Neural progenitor cell (in vitro differentiated cells): ENCODE measurements at regions not wholly inside any gene's neighbourhood (a gene's known extent, or its start where the extent isn't known, plus 50 kb on each side); places are given as distances from the start of the nearest gene placed in this dataset.
"Not testable (repeated sequence)": the region's sequence is repeated elsewhere in the genome, so short reads cannot be mapped to it uniquely, and the experiment has no call there.

Experiments
- DNase-seq: peaks from one replicate; pipeline ENCODE4 v3.0.0-alpha.2; 2016; ENCODE audit warnings: low spot score
- H2AFZ ChIP-seq: fragments of 200-600 bp; sonication (generic); replicated peaks from 2 replicates; pipeline ENCODE4 v1.6.1; 2016; ENCODE audit warnings: antibody characterized with exemption
- H3F3A ChIP-seq: fragments of 200-600 bp; sonication (generic); 2 replicates; pipeline ENCODE4 v1.6.1; 2016; ENCODE audit warnings: antibody characterized with exemption, low read depth
- H3K27ac ChIP-seq: fragments of 200-600 bp; sonication (generic); 2 replicates; pipeline ENCODE4 v1.5.1; 2016; ENCODE audit warnings: mild to moderate bottlenecking
- H3K27me3 ChIP-seq: fragments of 200-600 bp; sonication (generic); 2 replicates; pipeline ENCODE4 v1.6.1; 2016; ENCODE audit warnings: mild to moderate bottlenecking, moderate library complexity
- H3K36me3 ChIP-seq: fragments of 200-600 bp; sonication (generic); 2 replicates; pipeline ENCODE4 v1.5.1; 2016
- H3K4me1 ChIP-seq: fragments of 200-600 bp; sonication (generic); 2 replicates; pipeline ENCODE4 v1.6.1; 2016; ENCODE audit warnings: mixed run types
- H3K4me2 ChIP-seq: fragments of 200-600 bp; sonication (generic); 2 replicates; pipeline ENCODE4 v1.6.1; 2016
- H3K4me3 ChIP-seq: fragments of 200-600 bp; sonication (generic); 2 replicates; pipeline ENCODE4 v1.5.1; 2016
- H3K79me2 ChIP-seq: fragments of 200-600 bp; sonication (generic); 2 replicates; pipeline ENCODE4 v1.6.1; 2016; ENCODE audit warnings: low read depth
- H3K9ac ChIP-seq: fragments of 200-600 bp; sonication (generic); 2 replicates; pipeline ENCODE4 v1.6.1; 2016
- H3K9me3 ChIP-seq: fragments of 200-600 bp; sonication (generic); 2 replicates; pipeline ENCODE4 v1.5.1; 2016; ENCODE audit warnings: low read depth
- H4K20me1 ChIP-seq: fragments of 200-600 bp; sonication (generic); 2 replicates; pipeline ENCODE4 v1.6.1; 2016; ENCODE audit warnings: low read depth
- H3K27ac Mint-ChIP-seq: 3 replicates; pipeline ENCODE4 v1.8.0; 2021; ENCODE audit warnings: mixed read lengths
- H3K27me3 Mint-ChIP-seq: 2 replicates; pipeline ENCODE4 v1.8.0; 2022; ENCODE audit warnings: low read depth, mild to moderate bottlenecking, inconsistent platforms, moderate library complexity, mixed read lengths; ENCODE audit not compliant: insufficient read depth
- H3K36me3 Mint-ChIP-seq: 3 replicates; pipeline ENCODE4 v1.8.0; 2021; ENCODE audit warnings: mixed read lengths
- H3K4me1 Mint-ChIP-seq: 3 replicates; pipeline ENCODE4 v1.8.0; 2021; ENCODE audit warnings: mixed read lengths
- H3K4me3 Mint-ChIP-seq: 3 replicates; pipeline ENCODE4 v1.8.0; 2021; ENCODE audit warnings: mild to moderate bottlenecking, moderate library complexity, mixed read lengths
- H3K9me3 Mint-ChIP-seq: 3 replicates; pipeline ENCODE4 v1.8.0; 2020; ENCODE audit warnings: mixed read lengths
- CTCF ChIP-seq: fragments of 200-600 bp; sonication (generic); IDR thresholded peaks from 2 replicates; pipeline ENCODE4 v1.5.1; 2017; ENCODE audit warnings: antibody characterized with exemption, mild to moderate bottlenecking
- EZH2 ChIP-seq: fragments of 200-600 bp; sonication (generic); IDR thresholded peaks from 2 replicates; pipeline ENCODE4 v1.6.1; 2017; ENCODE audit warnings: antibody characterized with exemption, mild to moderate bottlenecking, moderate library complexity
- EZH2phosphoT487 ChIP-seq: fragments of 200-600 bp; sonication (generic); IDR thresholded peaks from 2 replicates; pipeline ENCODE4 v1.6.1; 2017; ENCODE audit warnings: antibody characterized with exemption

DNA sequence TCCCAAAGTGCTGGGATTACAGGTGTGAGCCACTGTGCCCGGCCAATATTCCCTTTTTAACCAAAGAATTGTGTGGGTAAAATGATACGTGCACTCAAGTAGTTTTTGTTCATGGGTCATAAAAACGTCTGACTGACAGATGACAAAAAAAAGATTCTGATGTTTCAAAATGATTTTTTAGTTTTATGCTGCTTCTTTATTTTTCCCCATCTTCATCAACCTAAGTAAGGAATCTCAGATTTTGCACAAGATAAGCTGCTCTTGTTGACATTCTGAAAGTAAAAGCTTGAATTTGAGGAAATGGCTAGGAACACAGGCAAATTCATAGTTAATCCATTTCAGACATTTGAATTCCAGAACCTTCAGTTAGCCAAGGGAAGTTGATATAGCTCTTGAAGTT, 526.1 kb upstream of the NRP1 start:
- no peaks in the 10 kb centered on the region for H3K27me3 ChIP-seq
- peaks cover 25% of the 10 kb centered on the region for H3K4me1 Mint-ChIP-seq
- no peak overlapping the region for H3K4me3 ChIP-seq
- no peak overlapping the region for H2AFZ ChIP-seq
- H3K27ac ChIP-seq, result no peak overlapping the region
- no peak for DNase-seq
- no peaks in the 10 kb centered on the region for H4K20me1 ChIP-seq
- no peak for TF ChIP-seq EZH2phosphoT487
- TF ChIP-seq EZH2, result no peak
- TF ChIP-seq CTCF, result no peak
- H3K4me2 ChIP-seq, result no peak overlapping the region
- H3K79me2 ChIP-seq, result no peaks in the 10 kb centered on the region
- H3F3A ChIP-seq, result no peaks in the 10 kb centered on the region
- no peaks in the 10 kb centered on the region for H3K36me3 Mint-ChIP-seq
- no peak overlapping the region for H3K9ac ChIP-seq
- H3K4me3 Mint-ChIP-seq, result no peak overlapping the region
- H3K36me3 ChIP-seq, result no peaks in the 10 kb centered on the region
- H3K9me3 Mint-ChIP-seq, result peaks cover 5% of the 10 kb centered on the region
- no peaks in the 10 kb centered on the region for H3K27me3 Mint-ChIP-seq
- H3K27ac Mint-ChIP-seq, result no peak overlapping the region
- H3K4me1 ChIP-seq, result no peaks in the 10 kb centered on the region
- H3K9me3 ChIP-seq, result no peaks in the 10 kb centered on the region

GRCh38 chr10:33859319-33860022, 525.0 kb upstream of the NRP1 start:
- Histone ChIP-seq H3K4me3 (no peak overlapping the region), H3K27ac (no peak overlapping the region), H3K9ac (no peak overlapping the region), H3K36me3 (no peaks in the 10 kb centered on the region), H3K4me1 (no peaks in the 10 kb centered on the region), H3F3A (no peaks in the 10 kb centered on the region), H3K9me3 (no peaks in the 10 kb centered on the region), H2AFZ (no peak overlapping the region), H3K27me3 (no peaks in the 10 kb centered on the region), H3K4me2 (no peak overlapping the region), H4K20me1 (no peaks in the 10 kb centered on the region), H3K79me2 (no peaks in the 10 kb centered on the region)
- Mint-ChIP-seq H3K4me3 (no peak overlapping the region), H3K9me3 (peaks cover 3% of the 10 kb centered on the region), H3K27me3 (no peaks in the 10 kb centered on the region), H3K36me3 (no peaks in the 10 kb centered on the region), H3K27ac (no peak overlapping the region), H3K4me1 (peaks cover 25% of the 10 kb centered on the region)
- TF ChIP-seq EZH2 (no peak), CTCF (no peak), EZH2phosphoT487 (no peak)
- DNase-seq, result no peak

DNA sequence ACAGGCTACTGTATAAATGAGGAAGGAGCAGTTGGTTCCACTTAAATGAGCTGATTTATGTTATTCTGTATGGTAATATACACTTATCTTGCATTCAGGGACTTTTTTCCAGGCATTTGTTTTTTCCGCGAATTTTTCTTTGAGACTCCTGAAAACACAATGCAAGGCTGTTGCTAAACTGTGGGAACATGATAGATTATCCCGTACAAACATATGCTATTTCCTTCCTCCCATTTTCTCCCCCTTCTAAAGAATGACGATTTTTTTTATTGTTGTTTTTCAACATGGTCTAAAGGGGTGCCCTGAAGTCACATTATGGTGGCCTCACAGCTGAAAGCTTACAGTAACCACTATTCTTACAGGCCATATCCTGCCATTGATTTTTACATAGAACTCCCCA, 523.9 kb upstream of the NRP1 start:
- H3K4me3 ChIP-seq, result no peak overlapping the region
- no peak for DNase-seq
- no peaks in the 10 kb centered on the region for H4K20me1 ChIP-seq
- H3K36me3 ChIP-seq, result no peaks in the 10 kb centered on the region
- no peak overlapping the region for H3K27ac Mint-ChIP-seq
- H3K4me3 Mint-ChIP-seq, result no peak overlapping the region
- H3K4me1 ChIP-seq, result no peaks in the 10 kb centered on the region
- peaks cover 12% of the 10 kb centered on the region for H3K9me3 Mint-ChIP-seq
- H3K4me2 ChIP-seq, result no peak overlapping the region
- no peak overlapping the region for H3K27ac ChIP-seq
- H2AFZ ChIP-seq, result no peak overlapping the region
- no peaks in the 10 kb centered on the region for H3K27me3 Mint-ChIP-seq
- no peak for TF ChIP-seq EZH2
- TF ChIP-seq CTCF, result no peak
- TF ChIP-seq EZH2phosphoT487, result no peak
- no peaks in the 10 kb centered on the region for H3F3A ChIP-seq
- H3K4me1 Mint-ChIP-seq, result peaks cover 23% of the 10 kb centered on the region
- no peaks in the 10 kb centered on the region for H3K27me3 ChIP-seq
- no peaks in the 10 kb centered on the region for H3K9me3 ChIP-seq
- H3K9ac ChIP-seq, result no peak overlapping the region
- H3K36me3 Mint-ChIP-seq, result no peaks in the 10 kb centered on the region
- H3K79me2 ChIP-seq, result no peaks in the 10 kb centered on the region

DNA sequence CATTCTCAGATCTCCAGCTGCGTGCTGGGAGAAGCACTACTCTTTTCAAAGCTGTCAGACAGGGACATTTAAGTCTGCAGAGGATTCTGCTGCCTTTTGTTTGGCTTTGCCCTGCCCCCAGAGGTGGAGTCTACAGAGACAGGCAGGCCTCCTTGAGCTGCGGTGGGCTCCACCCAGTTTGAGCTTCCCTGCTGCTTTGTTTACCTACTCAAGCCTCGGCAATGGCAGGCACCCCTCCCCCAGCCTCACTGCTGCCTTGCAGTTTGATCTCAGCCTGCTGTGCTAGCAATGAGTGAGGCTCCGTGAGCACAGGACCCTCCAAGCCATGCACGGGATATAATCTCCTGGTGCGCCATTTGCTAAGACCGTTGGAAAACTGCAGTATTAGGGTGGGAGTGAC, 518.8 kb upstream of the NRP1 start:
- H3K27me3 ChIP-seq, H3K36me3 Mint-ChIP-seq, H3K4me3 Mint-ChIP-seq, H3K27ac ChIP-seq, H3K4me1 Mint-ChIP-seq, H3K27ac Mint-ChIP-seq, DNase-seq, H3K36me3 ChIP-seq, H3K79me2 ChIP-seq, H4K20me1 ChIP-seq, H3K9me3 ChIP-seq, H3K9ac ChIP-seq, H2AFZ ChIP-seq, H3K27me3 Mint-ChIP-seq, H3F3A ChIP-seq, H3K4me3 ChIP-seq, H3K4me1 ChIP-seq, H3K4me2 ChIP-seq: not testable (repeated sequence)
- H3K9me3 Mint-ChIP-seq, result peaks cover 31% of the 10 kb centered on the region
